ENCODE measurements at regions not wholly inside any gene's neighbourhood (a gene's known extent, or its start where the extent isn't known, plus 50 kb on each side); places are given as distances from the start of the nearest gene placed in this dataset.

DNA sequence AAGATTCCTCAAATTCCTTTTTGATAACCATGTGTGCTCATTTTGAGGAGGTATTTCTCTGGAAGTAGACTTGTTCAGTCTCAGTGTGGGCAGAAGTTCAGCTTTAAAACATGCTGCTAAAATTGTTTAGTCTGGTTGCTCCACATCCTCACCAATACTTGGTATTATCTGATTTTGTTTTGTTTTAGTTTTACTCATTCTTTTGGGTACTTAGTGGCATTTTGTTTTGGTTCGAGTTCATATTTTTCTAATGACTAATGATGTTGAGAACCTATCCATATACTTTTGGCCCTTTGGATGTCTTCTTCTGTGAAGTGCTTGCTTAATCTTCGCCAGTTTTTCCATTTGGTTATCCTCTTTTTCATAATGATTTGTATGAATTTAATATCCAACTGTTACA, 694.2 kb upstream of the FZD8 start:
- TF ChIP-seq, protein P1, sequence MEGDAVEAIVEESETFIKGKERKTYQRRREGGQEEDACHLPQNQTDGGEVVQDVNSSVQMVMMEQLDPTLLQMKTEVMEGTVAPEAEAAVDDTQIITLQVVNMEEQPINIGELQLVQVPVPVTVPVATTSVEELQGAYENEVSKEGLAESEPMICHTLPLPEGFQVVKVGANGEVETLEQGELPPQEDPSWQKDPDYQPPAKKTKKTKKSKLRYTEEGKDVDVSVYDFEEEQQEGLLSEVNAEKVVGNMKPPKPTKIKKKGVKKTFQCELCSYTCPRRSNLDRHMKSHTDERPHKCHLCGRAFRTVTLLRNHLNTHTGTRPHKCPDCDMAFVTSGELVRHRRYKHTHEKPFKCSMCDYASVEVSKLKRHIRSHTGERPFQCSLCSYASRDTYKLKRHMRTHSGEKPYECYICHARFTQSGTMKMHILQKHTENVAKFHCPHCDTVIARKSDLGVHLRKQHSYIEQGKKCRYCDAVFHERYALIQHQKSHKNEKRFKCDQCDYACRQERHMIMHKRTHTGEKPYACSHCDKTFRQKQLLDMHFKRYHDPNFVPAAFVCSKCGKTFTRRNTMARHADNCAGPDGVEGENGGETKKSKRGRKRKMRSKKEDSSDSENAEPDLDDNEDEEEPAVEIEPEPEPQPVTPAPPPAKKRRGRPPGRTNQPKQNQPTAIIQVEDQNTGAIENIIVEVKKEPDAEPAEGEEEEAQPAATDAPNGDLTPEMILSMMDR (IDR thresholded peaks at IDR 0.05; ENCODE audit: insufficient read depth, low read length, poor library complexity, severe bottlenecking), result no peak
- Histone ChIP-seq H3K27me3 (replicated peaks; ENCODE audit: control insufficient read depth, insufficient read depth, low read length) (no peaks in the 10 kb centered on the region), H3K36me3 (ENCODE audit: control insufficient read depth, insufficient read depth, low read length) (no peaks in the 10 kb centered on the region), H3K4me3 (replicated peaks; ENCODE audit: low read depth, low read length) (no peak overlapping the region)
- DNase-seq (ENCODE audit: extremely low read depth, insufficient read length), result no peak

DNA sequence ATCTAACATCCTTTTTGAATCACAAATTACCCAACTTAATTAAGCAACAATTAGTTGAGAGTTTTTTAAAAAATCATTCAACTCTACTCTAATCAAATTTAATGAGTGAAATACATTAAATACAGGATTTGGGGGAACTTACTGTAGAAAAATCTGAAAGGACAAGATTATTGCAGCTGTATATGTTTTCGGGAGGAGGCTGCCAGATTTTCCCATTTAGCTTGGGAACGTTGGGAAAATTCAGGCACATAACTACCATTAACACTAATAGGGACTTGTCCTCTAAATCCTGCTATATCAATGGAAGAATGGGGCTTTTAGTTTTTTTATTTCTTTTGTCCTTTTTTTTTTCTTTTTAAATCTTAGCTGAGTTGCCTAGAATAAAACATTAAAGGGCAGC, 691.4 kb upstream of the FZD8 start:
- TF ChIP-seq, protein P1 (IDR thresholded peaks at IDR 0.05; ENCODE audit: insufficient read depth, low read length, poor library complexity, severe bottlenecking), result no peak
- no peak overlapping the region for H3K4me3 ChIP-seq (replicated peaks; ENCODE audit: low read depth, low read length)
- H3K27me3 ChIP-seq (replicated peaks; ENCODE audit: control insufficient read depth, insufficient read depth, low read length), result no peaks in the 10 kb centered on the region
- H3K36me3 ChIP-seq (ENCODE audit: control insufficient read depth, insufficient read depth, low read length), result no peaks in the 10 kb centered on the region
- no peak for DNase-seq (ENCODE audit: extremely low read depth, insufficient read length)

DNA sequence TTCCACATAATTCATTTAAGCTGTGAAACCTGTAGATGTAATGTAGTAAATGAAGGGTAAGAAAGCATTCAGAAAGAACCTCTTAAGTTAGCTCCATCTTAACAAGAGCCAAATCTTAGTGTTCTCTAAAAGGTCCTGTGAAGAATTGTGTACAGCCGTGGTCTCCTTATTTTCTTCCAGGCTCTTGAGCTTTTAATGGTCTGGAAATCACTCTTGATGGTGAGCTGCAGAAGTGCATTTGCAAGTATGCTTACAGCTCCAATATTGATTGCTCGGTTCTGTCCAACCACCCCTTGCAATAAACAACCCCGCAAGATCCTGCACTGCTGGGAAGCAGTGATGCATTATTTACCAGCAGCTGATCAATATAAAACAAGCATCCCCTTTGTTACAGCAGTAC, 690.8 kb upstream of the FZD8 start:
- TF ChIP-seq, protein P1 (IDR thresholded peaks at IDR 0.05; ENCODE audit: insufficient read depth, low read length, poor library complexity, severe bottlenecking), result no peak
- H3K36me3 ChIP-seq (ENCODE audit: control insufficient read depth, insufficient read depth, low read length), result no peaks in the 10 kb centered on the region

DNA sequence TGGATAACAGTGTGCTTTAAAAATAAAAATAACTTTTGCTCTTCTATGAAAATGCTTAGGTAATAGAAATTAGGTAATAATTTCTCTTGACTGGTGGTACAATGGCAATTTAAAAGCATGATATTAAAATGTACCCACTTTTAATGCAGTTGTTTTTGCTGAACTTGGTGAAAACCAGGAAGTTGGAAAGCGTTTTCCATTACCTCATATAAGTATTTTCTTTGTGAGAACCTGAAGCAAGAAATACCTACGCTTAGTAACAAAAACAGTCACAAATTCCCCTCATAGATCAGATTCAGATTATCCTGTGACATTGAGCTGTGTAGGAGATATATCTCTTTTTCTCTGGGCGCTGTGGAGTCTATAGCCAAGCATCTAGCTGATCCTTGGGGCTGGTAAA, 689.0 kb upstream of the FZD8 start:
- TF ChIP-seq, protein P1 (IDR thresholded peaks at IDR 0.05; ENCODE audit: insufficient read depth, low read length, poor library complexity, severe bottlenecking), result no peak
- H3K27me3 ChIP-seq (replicated peaks; ENCODE audit: control insufficient read depth, insufficient read depth, low read length), result no peaks in the 10 kb centered on the region
- no peaks in the 10 kb centered on the region for H3K36me3 ChIP-seq (ENCODE audit: control insufficient read depth, insufficient read depth, low read length)
- H3K4me3 ChIP-seq (replicated peaks; ENCODE audit: low read depth, low read length), result no peak overlapping the region
- no peak for DNase-seq (ENCODE audit: extremely low read depth, insufficient read length)

More for the DNA sequence above, 690.8 kb upstream of the FZD8 start:
- no peak overlapping the region for H3K4me3 ChIP-seq (replicated peaks; ENCODE audit: low read depth, low read length)
- no peak for DNase-seq (ENCODE audit: extremely low read depth, insufficient read length)
- H3K27me3 ChIP-seq (replicated peaks; ENCODE audit: control insufficient read depth, insufficient read depth, low read length), result no peaks in the 10 kb centered on the region

DNA sequence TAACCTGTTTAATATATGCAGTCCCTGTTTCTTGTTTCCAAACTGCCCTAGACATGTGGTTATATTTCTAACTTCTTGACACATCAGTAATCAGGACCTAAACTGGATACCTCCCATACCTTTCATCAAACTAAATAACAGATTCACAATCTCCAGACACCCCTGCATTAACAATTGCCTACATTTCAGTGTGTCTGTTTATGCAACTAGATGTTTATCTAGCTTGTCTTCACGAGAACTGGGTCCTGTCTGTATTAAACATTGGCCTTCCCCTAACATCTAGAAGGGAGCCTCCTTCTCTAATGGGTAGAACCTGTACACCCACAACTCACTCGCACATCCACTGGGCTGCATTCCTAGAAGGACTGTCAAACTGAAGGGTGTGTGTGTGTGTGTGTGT, 683.7 kb upstream of the FZD8 start:
- Histone ChIP-seq H3K4me3 (replicated peaks; ENCODE audit: low read depth, low read length) (no peak overlapping the region), H3K27me3 (replicated peaks; ENCODE audit: control insufficient read depth, insufficient read depth, low read length) (no peaks in the 10 kb centered on the region), H3K36me3 (ENCODE audit: control insufficient read depth, insufficient read depth, low read length) (no peaks in the 10 kb centered on the region)
- TF ChIP-seq, protein P1 (IDR thresholded peaks at IDR 0.05; ENCODE audit: insufficient read depth, low read length, poor library complexity, severe bottlenecking), result no peak
- DNase-seq (ENCODE audit: extremely low read depth, insufficient read length), result no peak

DNA sequence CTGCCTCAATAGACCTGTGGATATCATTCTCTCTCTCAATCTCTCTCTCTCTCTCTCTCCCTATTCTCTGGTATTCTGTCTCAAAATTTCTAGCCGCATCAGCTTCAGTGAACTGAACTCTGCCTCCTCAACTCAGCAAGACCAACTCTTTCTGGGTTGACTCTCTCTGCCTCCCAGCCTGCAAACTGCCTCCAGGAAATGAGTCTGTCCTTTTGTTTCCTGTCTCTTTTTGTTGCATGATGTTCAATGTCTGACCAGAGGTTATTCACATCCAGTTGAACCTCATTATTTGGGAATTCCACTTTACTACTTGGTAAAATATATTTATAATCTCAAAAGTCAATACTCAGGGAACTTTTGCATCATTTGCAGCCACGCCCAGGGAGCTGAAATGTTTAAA, 682.7 kb upstream of the FZD8 start:
- Histone ChIP-seq H3K4me3 (replicated peaks; ENCODE audit: low read depth, low read length) (no peak overlapping the region), H3K27me3 (replicated peaks; ENCODE audit: control insufficient read depth, insufficient read depth, low read length) (no peaks in the 10 kb centered on the region), H3K36me3 (ENCODE audit: control insufficient read depth, insufficient read depth, low read length) (no peaks in the 10 kb centered on the region)
- TF ChIP-seq, protein P1 (IDR thresholded peaks at IDR 0.05; ENCODE audit: insufficient read depth, low read length, poor library complexity, severe bottlenecking), result no peak
- no peak for DNase-seq (ENCODE audit: extremely low read depth, insufficient read length)
